GM21737 (cell line): ENCODE measurements at regions not wholly inside any gene's neighbourhood (a gene's known extent, or its start where the extent isn't known, plus 50 kb on each side); places are given as distances from the start of the nearest gene placed in this dataset.

ENCODE experiments used
- ATAC-seq: cut with Tn5 transposase; IDR thresholded peaks from one replicate; pipeline ENCODE4 v1.9.1; 2021; ENCODE audit warnings: mild to moderate bottlenecking, moderate library complexity; ENCODE audit not compliant: unreplicated experiment

DNA sequence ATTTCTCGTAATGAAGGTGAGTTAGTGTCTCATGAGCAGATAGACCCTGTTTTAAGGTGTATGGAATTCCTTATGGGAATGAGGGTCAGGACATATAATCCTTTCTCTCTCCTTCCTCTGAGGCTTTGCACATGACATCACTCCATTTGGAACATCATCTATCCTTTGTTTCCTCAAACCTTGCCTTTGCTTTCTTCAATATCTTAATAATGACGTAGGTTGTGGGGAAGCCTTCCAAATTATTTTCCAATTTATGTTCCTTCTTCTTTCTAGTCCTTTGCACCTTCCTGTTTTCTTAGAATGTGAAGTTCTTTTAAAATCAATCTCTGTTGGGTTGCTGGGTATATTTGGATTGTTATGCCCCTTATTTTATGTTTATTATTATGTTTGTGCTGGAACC, 502.9 kb upstream of the STXBP6 start:
- ATAC-seq: no peak

- ATAC-seq: no peak
Measured at GRCh38 chr14:25551674-25552073, 501.7 kb upstream of the STXBP6 start.

DNA sequence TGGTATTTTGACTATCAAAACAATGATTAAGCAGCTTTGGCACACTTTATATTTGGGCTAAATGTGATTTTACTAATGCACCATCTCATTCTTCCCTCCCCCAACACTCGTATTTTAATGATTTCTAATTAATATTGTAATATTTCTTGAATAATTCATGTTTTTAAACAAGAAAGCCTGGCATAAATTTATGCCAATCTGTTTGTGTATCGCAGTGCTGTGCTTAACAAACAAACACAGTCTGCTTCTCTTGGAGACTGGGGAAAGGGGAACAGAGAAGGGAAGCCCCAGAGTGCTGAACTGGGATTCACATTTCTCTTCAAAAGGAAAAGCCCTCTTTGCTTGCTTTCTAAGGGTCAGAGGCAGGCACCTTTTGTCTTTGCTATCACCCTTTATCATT, 496.9 kb upstream of the STXBP6 start:
- ATAC-seq: no peak

DNA sequence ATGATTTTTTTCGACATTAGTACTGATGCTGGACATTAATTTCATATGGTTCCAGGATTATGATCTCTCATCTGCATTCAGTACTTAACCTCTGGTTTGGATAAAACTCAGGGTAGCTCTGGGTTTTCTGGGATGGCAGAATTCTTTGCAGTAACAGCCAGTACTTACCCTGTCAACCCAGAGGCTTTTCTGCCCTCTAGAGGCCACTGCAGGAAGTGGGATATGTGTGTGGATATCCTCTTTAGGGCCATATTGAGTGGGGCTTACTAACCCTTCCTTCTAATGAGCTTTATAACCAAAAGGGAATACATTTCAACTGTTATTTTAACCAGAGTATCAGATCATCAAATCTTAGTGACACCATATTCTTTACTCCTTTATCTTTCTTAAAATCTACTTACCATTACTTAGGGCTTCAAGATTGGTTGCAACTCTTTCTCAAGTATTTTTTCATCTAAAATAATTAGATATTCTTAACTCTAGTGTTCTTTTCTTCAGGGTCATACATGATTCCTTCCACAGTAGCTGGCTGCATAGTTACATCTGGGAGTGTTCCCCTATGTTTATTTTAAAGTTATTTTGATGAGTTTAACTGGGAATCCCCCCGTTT, 488.0 kb upstream of the STXBP6 start:
- no peak for ATAC-seq

GRCh38 chr14:25526290-25526689, 476.3 kb upstream of the STXBP6 start:
- no peak for ATAC-seq

DNA sequence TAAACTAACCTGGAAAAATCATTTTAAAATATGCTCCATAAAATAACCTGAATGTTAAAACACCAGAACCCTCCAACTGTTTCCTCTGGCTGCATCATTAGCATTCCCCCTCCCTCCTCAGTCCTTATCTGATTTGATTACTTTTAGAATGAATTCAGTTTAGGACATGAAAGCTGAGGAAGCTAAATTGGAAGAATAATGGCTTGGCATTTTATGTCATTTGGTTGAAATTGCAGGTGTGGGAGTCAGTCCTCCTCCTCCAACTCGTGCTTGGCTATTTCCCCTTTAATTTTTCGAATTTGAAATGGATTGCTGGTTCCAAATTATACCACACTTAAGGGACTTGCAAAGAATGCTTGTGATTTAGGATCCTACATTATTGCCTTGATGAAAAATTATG, 473.0 kb upstream of the STXBP6 start:
- ATAC-seq: no peak

DNA sequence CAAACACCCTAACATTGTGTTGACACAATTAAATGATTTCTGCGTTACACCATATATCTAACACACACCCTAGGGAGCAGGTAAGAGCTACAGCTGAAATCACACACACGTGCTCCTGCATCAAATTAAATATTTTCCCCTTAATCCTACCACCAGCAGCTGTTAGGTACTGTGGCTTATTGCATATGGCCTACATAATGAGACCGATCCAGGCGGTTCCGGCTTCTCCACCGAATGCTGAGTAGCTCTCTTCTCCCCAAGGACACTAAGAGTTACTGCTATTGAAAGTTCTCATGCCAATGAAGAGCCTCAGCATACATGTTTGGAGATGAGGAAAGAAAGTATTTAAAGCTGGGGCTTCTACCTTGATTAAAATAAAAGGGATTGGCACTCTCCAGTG, 472.2 kb upstream of the STXBP6 start:
- no peak for ATAC-seq

- ATAC-seq: no peak
Measured at GRCh38 chr14:25521616-25522015, 471.7 kb upstream of the STXBP6 start.

- ATAC-seq: no peak
Measured at GRCh38 chr14:25520821-25521220, 470.9 kb upstream of the STXBP6 start.

DNA sequence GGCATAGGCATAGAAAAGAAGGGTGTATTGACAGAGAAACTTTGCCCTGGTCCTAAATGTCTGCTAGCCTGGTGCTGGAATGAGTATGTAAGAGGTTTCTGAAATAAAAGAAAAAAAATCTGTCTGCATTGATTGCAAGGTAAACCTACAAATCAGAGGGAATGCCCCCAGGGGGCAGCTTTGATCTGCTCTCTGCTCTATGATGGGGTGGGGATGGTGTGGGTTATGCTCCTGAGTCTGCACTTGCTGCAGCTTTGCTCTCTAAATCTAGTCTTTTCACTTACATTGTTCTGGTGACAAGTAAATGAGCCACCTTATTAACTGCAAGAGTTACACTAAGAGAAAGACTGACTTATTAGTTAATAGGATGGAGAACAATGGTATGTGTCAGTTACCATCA, 468.4 kb upstream of the STXBP6 start:
- no peak for ATAC-seq

DNA sequence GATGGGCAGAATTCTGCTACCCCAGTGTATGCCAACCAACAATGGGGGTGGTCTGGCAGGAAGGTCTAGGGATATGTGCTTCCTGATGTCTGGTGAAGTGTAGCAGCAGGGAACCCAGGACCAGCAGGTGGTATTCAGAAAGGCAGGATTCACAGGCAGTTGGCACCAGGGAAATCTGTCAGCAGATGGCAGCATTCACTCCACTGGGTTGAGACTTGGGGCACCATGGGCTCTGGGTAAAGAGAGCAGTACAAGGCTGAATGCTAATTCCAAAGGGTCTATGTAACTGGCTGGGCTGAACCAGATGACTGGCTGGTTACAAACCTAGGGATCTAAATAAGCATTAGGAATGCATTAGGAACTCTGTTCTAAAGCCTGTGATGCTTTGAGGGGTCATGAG, 466.9 kb upstream of the STXBP6 start:
- ATAC-seq: no peak

DNA sequence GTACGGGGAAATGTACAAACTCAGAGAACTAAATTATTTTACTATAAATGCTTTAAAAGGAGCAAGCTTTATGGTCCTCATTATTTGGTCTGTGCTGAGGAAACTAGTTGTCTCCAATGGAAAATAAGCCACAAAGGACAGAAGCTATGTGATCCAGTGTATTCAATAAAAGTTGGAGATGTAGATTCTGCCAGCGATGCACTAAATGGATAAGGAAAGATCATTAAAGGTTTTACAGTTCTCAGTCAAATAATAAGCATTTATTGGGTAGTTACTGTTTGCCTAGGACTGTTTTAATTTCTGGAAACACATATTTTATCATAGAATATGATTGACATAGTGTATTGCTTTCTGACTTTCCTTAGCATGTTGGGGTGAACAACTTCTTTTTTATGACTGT, 458.9 kb upstream of the STXBP6 start:
- ATAC-seq: no peak

GRCh38 chr14:25501749-25502148, 451.8 kb upstream of the STXBP6 start:
- no peak for ATAC-seq

DNA sequence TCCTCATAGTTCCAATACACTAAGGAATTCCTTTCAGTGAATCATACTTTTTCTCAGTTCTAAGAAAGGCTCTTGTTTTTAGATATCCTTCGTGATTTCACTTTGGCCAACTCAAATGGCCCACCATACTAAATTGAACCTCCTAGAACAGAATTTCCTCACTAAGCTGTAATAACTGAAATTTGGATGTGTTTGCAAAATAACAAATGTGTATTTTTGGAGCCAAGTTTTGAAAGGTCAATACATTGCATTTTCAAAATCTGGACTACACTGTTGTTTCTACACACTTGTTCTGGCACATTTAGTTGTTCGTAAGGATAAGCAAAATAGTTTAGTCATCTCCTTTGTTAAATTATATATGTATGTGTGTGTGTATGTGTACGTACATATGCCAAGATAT, 439.0 kb upstream of the STXBP6 start:
- no peak for ATAC-seq

- ATAC-seq: no peak
Measured at GRCh38 chr14:25485381-25485780, 435.4 kb upstream of the STXBP6 start.

GRCh38 chr14:25484906-25485305, 435.0 kb upstream of the STXBP6 start:
- ATAC-seq: no peak

GRCh38 chr14:25484235-25484634, 434.3 kb upstream of the STXBP6 start:
- no peak for ATAC-seq

DNA sequence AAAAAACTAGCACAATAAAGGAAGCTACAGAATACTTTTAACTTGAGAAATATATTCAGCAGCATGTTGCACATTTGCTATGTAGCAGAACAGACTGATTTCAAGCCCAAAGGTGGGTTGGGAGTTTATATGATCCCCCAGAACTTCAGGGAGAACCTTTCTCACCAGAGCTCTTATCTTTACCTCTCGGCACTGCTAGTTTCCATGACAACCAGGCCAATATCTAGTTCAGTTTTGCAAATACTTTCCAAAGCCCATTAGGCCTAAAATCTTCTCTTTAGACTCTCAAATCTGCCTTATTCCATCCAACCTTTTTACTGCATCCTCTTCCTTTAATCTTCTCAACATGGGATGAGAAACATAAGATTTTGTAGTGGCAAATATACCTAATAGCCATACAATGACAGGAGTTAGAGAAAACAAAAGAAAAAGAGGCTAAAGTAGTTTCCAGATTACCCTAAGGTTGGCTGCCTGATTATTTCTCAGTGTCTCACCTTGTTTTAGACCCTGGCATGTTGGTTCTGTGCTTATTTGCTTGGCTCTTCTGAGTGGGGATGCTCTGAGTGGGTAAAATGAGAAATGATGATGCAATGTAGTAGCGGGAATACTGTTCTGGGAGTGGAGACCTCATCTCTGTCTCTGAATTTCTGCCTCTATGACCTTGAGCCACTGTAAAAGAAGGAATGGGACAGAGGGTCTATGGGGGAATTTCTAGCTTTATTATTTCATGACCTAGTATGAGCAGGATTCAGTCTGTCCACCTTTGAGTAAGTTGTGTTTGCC, 427.6 kb upstream of the STXBP6 start:
- ATAC-seq: no peak

DNA sequence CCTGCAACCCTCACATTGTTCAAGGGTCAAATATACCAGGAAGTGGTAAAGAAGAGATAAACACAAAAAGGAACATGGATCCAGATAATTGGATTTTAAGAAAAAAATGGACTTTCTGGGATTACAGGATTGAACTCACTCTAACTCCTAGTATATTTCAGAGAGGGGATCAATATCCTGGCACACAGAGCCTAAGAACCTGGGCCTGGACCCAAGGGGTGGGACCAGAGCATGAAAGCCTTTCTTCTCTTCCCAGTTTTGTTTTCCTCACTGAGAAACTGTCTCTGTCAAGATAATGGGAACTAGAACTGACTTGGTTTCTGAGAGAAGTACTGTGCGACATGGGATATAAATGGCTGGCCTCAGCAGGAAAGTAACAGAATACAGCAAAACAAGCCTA, 422.8 kb upstream of the STXBP6 start:
- no peak for ATAC-seq

DNA sequence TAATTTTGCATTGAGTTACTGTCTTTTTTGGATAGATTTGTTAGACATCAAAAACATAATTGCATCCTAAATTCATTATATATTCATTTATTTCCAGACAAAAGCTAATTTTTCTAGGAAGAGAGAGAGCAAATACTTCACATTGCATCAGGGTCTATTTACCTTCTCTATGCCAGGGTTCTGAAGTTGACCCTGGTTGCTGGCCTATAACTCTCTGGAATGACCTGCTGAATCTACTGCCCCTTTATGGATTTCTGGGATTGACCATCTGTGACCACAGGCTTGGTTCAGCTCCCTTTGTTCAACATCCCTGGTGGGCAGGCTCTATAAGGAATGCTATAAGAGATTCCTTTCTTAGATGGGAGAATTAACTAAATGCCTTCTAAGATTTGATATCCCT, 414.8 kb upstream of the STXBP6 start:
- no peak for ATAC-seq

- no peak for ATAC-seq
Measured at GRCh38 chr14:25464078-25464477, 414.1 kb upstream of the STXBP6 start.

- ATAC-seq: no peak
Measured at GRCh38 chr14:25463480-25463879, 413.5 kb upstream of the STXBP6 start.

- ATAC-seq: no peak
Measured at GRCh38 chr14:25461780-25462179, 411.8 kb upstream of the STXBP6 start.
